ENCODE measurements at regions not wholly inside any gene's neighbourhood (a gene's known extent, or its start where the extent isn't known, plus 50 kb on each side); places are given as distances from the start of the nearest gene placed in this dataset.
A peak's percentile ranks its signal among the peaks of the same experiment; 100 is the strongest.

DNA sequence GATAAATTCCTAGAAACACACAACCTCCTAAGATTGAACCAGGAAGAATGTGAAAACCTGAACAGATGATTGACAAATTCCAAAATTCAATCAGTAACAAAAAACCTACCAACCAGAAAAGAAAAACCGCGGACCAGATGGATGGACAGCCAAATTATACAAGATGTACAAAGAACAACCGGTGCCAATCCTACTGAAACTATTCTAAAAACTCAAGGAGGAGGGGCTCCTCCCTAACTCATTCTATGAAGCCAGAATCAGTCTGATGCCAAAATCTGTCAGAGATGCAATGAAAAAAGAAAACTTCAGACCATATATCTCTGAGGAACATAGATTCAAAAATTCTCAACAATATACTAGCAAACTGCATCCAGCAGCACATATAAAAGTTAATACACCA lies 262.4 kb upstream of the DAB1 start:
- Mint-ChIP-seq H3K4me3 (no peak overlapping the region), H3K4me1 (peaks cover 0 to 1% (median 0%) of the 10 kb centered on the region in 3 donors), H3K27me3 (no peaks in the 10 kb centered on the region), H3K9me3 (peaks cover 14 to 53% (median 29%) of the 10 kb centered on the region in 7 donors), H3K27ac (no peak overlapping the region), H3K36me3 (no peaks in the 10 kb centered on the region)
- DNase-seq = no peak
- no peak for ATAC-seq (ENCODE audit: low read depth in 2 of 2)

DNA sequence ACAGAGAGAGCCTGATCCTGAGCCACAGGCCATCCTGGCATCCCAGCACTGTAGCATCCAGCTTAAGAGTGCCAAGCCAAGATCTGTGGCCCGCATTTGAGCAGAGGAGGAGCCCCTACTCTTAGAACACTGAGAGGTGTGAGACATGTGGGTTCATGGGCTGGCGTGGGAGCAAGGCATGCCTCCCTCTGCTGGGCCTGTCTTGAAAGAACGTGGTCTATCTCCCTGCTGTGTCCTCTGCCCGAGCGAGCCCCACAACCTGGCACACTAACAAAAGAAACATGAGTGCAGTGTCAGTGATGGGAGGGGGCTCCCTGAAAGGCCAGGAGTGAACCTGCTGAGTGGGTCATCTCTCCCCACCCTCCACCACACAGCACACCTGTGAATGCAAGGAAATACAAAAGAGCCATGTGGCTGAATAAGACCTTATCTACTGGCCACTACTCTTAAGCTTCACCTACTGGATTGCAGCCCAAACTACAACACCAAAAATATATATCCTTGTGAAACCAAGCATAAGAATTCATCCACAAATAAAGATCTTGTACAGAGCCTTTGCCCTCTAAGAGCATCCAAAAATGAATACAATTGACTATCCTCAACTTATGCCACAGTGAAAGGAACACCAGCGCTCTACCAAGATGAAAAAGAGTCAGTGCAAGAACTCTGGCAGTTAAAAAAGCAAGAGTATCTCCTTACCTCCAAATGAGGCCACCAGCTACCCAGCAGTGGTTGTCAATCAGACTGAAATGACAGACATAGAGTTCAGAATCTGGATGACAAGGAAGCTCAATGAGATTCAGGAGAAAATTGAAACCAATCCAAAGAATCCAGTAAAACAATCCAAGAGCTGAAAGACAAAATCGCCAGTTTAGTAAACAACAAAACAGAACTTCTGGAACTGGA lies 259.4 kb upstream of the DAB1 start:
- Mint-ChIP-seq H3K36me3 (no peaks in the 10 kb centered on the region), H3K9me3 (peaks cover 7 to 33% (median 16%) of the 10 kb centered on the region in 7 donors), H3K27ac (no peak overlapping the region), H3K27me3 (no peaks in the 10 kb centered on the region), H3K4me1 (peaks cover 0 to 1% (median 0%) of the 10 kb centered on the region in 3 donors), H3K4me3 (no peak overlapping the region)
- no peak for DNase-seq
- no peak for ATAC-seq (ENCODE audit: low read depth in 2 of 2)

DNA sequence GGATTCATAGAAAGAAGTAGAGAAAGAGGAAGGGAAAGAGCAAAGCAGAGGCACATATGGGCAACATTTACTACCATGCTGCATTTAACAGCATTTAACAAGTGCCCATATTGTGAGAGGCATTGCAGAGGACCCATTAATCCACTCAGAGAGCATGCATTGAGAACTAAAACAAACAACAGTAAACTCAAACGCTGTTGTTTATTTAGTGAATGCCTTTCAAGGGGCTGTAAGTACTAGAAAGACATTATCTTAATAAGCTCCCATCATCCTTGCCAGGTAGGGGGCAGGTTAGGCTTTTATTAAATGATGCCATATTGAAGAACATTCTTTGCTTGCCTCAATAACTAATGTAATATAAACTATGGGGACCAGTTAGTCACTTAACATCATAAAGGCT lies 254.3 kb upstream of the DAB1 start:
- Mint-ChIP-seq H3K9me3 (peaks cover 0 to 6% (median 0%) of the 10 kb centered on the region in 7 donors), H3K27me3 (no peaks in the 10 kb centered on the region), H3K4me3 (no peak overlapping the region), H3K27ac (peak overlapping the region in 1 of 6 donors; percentile 3), H3K36me3 (no peaks in the 10 kb centered on the region), H3K4me1 (peaks cover 0 to 1% (median 0%) of the 10 kb centered on the region in 3 donors)
- ATAC-seq (ENCODE audit: low read depth in 2 of 2) = no peak
- no peak for DNase-seq

DNA sequence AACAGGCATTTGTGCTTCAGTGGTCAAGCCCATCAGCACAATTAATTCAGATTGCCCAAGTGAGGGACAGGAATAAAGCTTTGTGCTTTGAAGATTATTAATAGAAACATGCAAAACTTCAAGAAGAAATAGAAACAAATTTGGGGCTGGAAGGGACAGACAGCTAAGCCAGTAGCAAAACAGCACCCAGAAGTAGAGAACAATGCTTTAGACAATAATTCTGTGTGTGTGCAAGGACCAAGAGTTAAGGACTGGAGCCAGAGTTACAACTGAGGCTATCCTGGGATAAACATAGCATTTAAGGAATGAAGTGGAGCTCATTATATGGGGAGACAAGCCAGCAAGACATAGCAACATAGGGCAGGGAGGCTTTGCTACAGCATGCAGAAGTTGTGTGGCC lies 251.9 kb upstream of the DAB1 start:
- DNase-seq (no peak), ATAC-seq (ENCODE audit: low read depth in 2 of 2) (no peak)
- Mint-ChIP-seq H3K9me3 (peaks cover 0 to 6% (median 0%) of the 10 kb centered on the region in 7 donors), H3K4me3 (no peak overlapping the region), H3K27ac (no peak overlapping the region), H3K4me1 (no peaks in the 10 kb centered on the region), H3K36me3 (no peaks in the 10 kb centered on the region), H3K27me3 (peaks cover 0 to 5% (median 0%) of the 10 kb centered on the region in 3 donors)

DNA sequence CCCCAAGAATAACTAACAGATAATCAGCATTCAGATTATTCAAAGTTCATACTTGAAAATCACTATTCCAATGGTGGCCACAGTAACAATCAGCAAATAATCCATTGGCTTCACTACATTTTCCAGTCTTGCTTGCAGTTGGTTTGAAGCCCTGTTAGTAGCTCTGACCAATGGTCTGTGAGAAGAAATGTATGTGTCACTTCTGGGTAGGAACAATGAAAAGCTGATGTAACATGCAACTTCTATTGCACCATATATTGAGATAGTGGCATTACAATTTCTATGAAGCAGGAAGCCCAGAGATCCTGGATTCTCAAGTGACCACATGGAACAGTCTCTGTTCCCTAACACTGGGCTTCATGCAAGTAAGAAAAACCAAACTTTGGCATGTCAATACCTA lies 250.9 kb upstream of the DAB1 start:
- ATAC-seq (ENCODE audit: low read depth in 2 of 2) = no peak
- no peaks in the 10 kb centered on the region for H3K36me3 Mint-ChIP-seq

DNA sequence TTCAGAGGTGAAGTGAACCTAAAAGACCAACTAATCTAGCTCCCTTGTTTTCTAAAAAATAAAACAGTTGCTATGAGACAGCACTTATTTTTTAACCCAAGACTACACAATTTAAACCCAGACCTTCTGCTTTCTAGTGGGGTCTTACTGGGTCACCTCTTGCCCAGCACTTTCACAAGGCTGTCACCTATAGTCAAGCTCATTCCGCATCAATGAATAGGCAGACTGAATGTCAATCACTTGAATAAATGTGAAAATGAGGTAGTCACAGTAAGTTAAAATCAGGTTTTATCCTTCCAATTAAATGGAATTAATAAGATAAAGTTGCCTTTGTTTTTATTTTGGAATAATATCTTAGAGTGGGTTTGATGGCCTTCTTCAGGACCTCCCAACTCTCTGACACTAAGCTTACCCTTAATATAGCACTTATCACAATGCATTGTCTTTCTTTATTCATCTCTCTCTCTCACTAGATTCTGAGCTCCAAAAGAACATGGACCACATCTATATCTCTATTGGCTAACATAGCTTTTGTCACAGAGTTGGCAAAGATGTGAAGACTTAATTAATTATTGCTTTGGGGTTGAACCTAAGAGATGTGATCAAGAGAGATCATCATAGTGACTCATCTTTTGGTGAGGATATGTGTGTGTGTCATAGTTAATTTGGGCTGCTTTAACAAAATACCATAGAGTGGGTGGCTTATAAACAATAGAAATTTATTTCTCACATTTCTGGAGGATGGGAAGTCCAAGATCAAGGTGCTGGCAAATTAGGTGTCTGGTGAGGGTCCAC lies 248.7 kb upstream of the DAB1 start:
- H3K9me3 Mint-ChIP-seq = peaks cover 0 to 3% (median 1%) of the 10 kb centered on the region in 7 donors
- DNase-seq = no peak
- no peaks in the 10 kb centered on the region for H3K36me3 Mint-ChIP-seq
- H3K27ac Mint-ChIP-seq = no peak overlapping the region
- no peak for ATAC-seq (ENCODE audit: low read depth in 2 of 2)
- H3K4me3 Mint-ChIP-seq = no peak overlapping the region
- peaks cover 0 to 5% (median 0%) of the 10 kb centered on the region in 3 donors for H3K27me3 Mint-ChIP-seq
- no peaks in the 10 kb centered on the region for H3K4me1 Mint-ChIP-seq

More for the DNA sequence above, 250.9 kb upstream of the DAB1 start:
- H3K9me3 Mint-ChIP-seq = peaks cover 0 to 6% (median 0%) of the 10 kb centered on the region in 7 donors
- peaks cover 0 to 5% (median 0%) of the 10 kb centered on the region in 3 donors for H3K27me3 Mint-ChIP-seq
- H3K4me3 Mint-ChIP-seq = no peak overlapping the region
- no peak overlapping the region for H3K27ac Mint-ChIP-seq
- H3K4me1 Mint-ChIP-seq = no peaks in the 10 kb centered on the region
- DNase-seq = no peak

DNA sequence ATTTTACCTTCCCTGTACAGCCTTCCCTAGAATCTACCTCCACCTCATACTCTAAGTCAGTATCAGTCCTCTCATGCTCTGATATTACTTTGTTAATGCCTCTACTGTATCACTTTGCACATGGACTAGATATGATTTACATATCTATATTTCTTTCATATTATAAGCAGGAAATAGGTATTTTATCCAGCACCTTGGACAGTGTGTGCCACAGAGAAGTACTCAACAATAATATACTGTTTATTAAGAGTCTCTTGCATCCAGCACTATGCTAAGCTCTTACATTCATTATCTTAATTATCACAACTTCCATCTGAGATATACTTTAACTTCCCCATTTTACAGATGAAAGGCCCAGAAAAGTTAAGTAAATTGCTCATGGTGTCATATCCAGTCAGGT lies 247.9 kb upstream of the DAB1 start:
- Mint-ChIP-seq H3K27ac (no peak overlapping the region), H3K9me3 (peaks cover 0 to 9% (median 1%) of the 10 kb centered on the region in 7 donors), H3K27me3 (peaks cover 0 to 5% (median 0%) of the 10 kb centered on the region in 3 donors), H3K36me3 (no peaks in the 10 kb centered on the region), H3K4me3 (no peak overlapping the region), H3K4me1 (no peaks in the 10 kb centered on the region)
- ATAC-seq (ENCODE audit: low read depth in 2 of 2) (no peak), DNase-seq (no peak)

DNA sequence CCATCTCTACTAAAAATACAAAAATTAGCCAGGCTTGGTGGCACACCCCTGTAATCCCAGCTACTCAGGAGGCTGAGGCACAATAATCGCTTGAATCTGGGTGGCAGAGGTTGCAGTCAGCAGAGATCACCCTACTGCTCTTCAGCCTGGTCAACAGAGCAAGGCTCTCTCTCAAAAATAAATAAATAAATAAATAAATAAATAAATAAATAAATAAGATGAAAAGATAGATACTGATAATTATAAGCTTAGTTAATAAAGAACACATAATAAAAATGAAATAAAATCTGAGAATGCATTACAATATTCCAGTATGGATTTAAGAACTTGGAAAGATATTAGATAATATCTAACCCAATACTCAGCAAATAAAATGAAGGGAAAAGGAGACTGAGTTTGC lies 235.9 kb upstream of the DAB1 start:
- no peak overlapping the region for H3K27ac Mint-ChIP-seq
- ATAC-seq (ENCODE audit: low read depth in 2 of 2) (no peak), DNase-seq (no peak)
- no peak overlapping the region for H3K4me3 Mint-ChIP-seq
- H3K9me3 Mint-ChIP-seq = peaks cover 0 to 8% (median 2%) of the 10 kb centered on the region in 7 donors
- no peaks in the 10 kb centered on the region for H3K36me3 Mint-ChIP-seq
- no peaks in the 10 kb centered on the region for H3K27me3 Mint-ChIP-seq
- no peaks in the 10 kb centered on the region for H3K4me1 Mint-ChIP-seq

DNA sequence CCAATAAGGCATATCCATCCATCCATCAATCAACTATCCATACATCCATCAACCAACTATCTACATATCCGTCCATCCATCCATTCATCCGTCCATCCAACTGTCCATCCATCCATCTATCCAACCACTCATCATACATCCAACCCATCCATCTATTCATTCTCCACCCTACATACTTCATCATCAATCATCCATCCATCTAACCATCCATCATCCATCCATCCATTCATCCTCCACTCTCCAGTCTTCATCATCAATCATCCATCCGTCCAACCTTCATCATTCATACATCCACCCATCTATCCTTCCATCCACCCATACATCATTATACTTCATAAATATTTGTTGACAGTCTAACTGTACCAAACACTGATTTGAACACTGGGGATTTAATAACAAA lies 231.3 kb upstream of the DAB1 start:
- H3K9me3 Mint-ChIP-seq = peaks cover 0 to 8% (median 2%) of the 10 kb centered on the region in 7 donors
- no peaks in the 10 kb centered on the region for H3K36me3 Mint-ChIP-seq

DNA sequence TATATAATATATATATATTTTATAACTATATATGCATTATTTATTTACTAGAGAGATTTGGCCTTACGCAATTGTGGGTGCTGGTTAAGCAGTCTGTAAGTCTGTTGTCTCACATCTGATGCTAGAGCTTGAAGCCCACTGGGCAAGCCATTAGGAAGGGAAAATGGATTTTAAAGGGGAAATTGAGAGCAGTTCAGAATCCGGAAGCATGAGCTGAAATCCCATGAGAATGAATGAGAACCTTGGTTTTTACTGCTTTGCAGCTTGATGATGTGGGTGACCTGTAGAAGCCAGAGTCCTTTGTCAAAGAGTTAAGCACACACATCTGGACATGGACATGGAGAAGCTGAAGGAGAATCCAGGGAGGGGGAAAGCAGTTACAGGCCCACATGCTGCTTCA lies 220.8 kb upstream of the DAB1 start:
- H3K9me3 Mint-ChIP-seq = peaks cover 0 to 2% (median 0%) of the 10 kb centered on the region in 7 donors

More for the DNA sequence above, 231.3 kb upstream of the DAB1 start:
- ATAC-seq (ENCODE audit: low read depth in 2 of 2) (no peak), DNase-seq (no peak)
- H3K4me3 Mint-ChIP-seq = no peak overlapping the region
- H3K27ac Mint-ChIP-seq = no peak overlapping the region
- H3K27me3 Mint-ChIP-seq = no peaks in the 10 kb centered on the region
- no peaks in the 10 kb centered on the region for H3K4me1 Mint-ChIP-seq

DNA sequence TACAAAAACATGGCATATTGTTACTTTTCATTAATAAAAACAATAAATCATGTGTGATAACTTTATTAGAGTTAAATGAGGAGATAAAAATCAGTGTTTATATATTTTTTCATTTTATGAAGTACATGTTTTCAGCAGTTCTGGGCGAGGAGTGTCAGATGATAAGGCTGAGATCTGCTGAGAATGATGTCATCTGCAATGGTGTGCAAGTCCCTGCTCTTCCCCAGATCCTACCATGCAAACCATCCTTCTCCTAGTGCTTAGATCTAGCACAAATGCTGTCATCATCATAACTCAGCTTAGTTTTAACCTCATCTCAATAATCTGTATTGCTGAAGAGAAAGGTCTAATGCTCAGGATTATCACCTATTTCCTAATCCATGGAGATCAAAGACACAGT lies 214.4 kb upstream of the DAB1 start:
- no peaks in the 10 kb centered on the region for H3K36me3 Mint-ChIP-seq
- no peak overlapping the region for H3K27ac Mint-ChIP-seq
- DNase-seq = no peak
- ATAC-seq (ENCODE audit: low read depth in 2 of 2) = no peak
- peaks cover 0 to 2% (median 0%) of the 10 kb centered on the region in 7 donors for H3K9me3 Mint-ChIP-seq
- no peak overlapping the region for H3K4me3 Mint-ChIP-seq
- H3K4me1 Mint-ChIP-seq = no peaks in the 10 kb centered on the region
- H3K27me3 Mint-ChIP-seq = peaks cover 3 to 11% (median 4%) of the 10 kb centered on the region in 3 donors

More for the DNA sequence above, 220.8 kb upstream of the DAB1 start:
- DNase-seq (no peak), ATAC-seq (ENCODE audit: low read depth in 2 of 2) (no peak)
- H3K4me1 Mint-ChIP-seq = no peaks in the 10 kb centered on the region
- no peak overlapping the region for H3K27ac Mint-ChIP-seq
- H3K36me3 Mint-ChIP-seq = no peaks in the 10 kb centered on the region
- no peak overlapping the region for H3K4me3 Mint-ChIP-seq
- H3K27me3 Mint-ChIP-seq = peaks cover 0 to 9% (median 0%) of the 10 kb centered on the region in 3 donors

DNA sequence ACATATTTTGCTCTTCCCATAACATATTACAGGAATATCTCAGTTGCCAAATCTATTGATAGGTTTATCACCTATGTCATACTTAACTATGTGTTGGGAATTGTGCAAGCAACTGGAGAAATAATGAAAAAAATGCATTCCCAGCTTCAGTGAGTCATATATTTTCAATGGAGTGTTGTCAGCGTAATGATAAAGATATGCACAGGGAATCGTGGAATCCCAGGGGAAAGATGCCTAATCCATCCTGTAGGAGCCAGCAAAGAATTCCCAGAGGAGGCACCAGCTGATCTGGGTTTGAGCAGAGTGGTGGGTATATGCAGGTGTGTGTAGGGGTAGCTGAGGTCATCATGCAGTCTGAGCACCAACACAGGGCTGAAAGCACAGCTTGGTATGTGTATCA lies 213.3 kb upstream of the DAB1 start:
- Mint-ChIP-seq H3K27me3 (peaks cover 4 to 17% (median 11%) of the 10 kb centered on the region in 3 donors), H3K4me1 (no peaks in the 10 kb centered on the region)

DNA sequence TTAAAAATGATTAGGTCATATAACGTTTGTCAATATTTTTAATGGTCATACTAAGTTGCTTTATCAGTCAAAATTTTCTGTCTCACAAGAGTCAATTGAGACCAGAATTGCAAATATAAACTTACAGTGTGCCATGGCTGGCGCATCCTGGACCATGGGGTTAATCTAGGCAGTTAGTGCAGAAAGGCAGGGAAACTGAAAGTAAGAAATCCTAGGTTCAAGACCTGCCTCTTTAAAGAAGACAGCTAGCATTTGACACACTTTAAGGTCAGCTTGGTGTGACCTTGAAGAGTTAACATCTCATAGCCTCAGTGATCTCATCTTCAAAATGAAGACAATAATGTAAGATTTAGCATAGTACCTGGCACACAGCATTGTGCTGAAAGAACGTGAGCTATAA lies 210.0 kb upstream of the DAB1 start:
- DNase-seq (no peak), ATAC-seq (ENCODE audit: low read depth in 2 of 2) (no peak)
- H3K27me3 Mint-ChIP-seq = peaks cover 4 to 17% (median 11%) of the 10 kb centered on the region in 3 donors
- H3K4me1 Mint-ChIP-seq = no peaks in the 10 kb centered on the region
- no peak overlapping the region for H3K4me3 Mint-ChIP-seq
- H3K36me3 Mint-ChIP-seq = no peaks in the 10 kb centered on the region
- H3K27ac Mint-ChIP-seq = no peak overlapping the region
- H3K9me3 Mint-ChIP-seq = no peaks in the 10 kb centered on the region

More for the DNA sequence above, 213.3 kb upstream of the DAB1 start:
- Mint-ChIP-seq H3K4me3 (no peak overlapping the region), H3K27ac (no peak overlapping the region), H3K9me3 (peaks cover 0 to 2% (median 0%) of the 10 kb centered on the region in 7 donors), H3K36me3 (no peaks in the 10 kb centered on the region)
- no peak for DNase-seq
- ATAC-seq (ENCODE audit: low read depth in 2 of 2) = no peak
